Hepatocyte (in vitro differentiated cells): ENCODE measurements at regions not wholly inside any gene's neighbourhood (a gene's known extent, or its start where the extent isn't known, plus 50 kb on each side); places are given as distances from the start of the nearest gene placed in this dataset.

ENCODE experiments used
- DNase-seq: peaks from one replicate; pipeline ENCODE4 v3.0.0-alpha.2; 2016; ENCODE audit warnings: low spot score
- H2AFZ ChIP-seq: fragments of 200-600 bp; sonication (generic); 2 replicates; pipeline ENCODE4 v1.6.0; 2016; ENCODE audit warnings: antibody characterized with exemption, mild to moderate bottlenecking
- H3K27ac ChIP-seq: fragments of 200-600 bp; sonication (generic); 2 replicates; pipeline ENCODE4 v1.5.1; 2016; ENCODE audit warnings: mild to moderate bottlenecking
- H3K27me3 ChIP-seq: fragments of 200-600 bp; sonication (generic); 2 replicates; pipeline ENCODE4 v1.6.1; 2016
- H3K36me3 ChIP-seq: fragments of 200-600 bp; sonication (generic); replicated peaks from 2 replicates; pipeline ENCODE4 v1.5.1; 2016; ENCODE audit warnings: low read depth; ENCODE audit not compliant: insufficient read depth
- H3K4me1 ChIP-seq: fragments of 200-600 bp; sonication (generic); 2 replicates; pipeline ENCODE4 v1.5.1; 2016; ENCODE audit warnings: mild to moderate bottlenecking, moderate library complexity; ENCODE audit not compliant: insufficient read depth
- H3K4me2 ChIP-seq: fragments of 200-600 bp; sonication (generic); 2 replicates; pipeline ENCODE4 v1.6.0; 2016
- H3K4me3 ChIP-seq: fragments of 200-600 bp; sonication (generic); 2 replicates; pipeline ENCODE4 v1.5.1; 2016; ENCODE audit warnings: mild to moderate bottlenecking
- H3K79me2 ChIP-seq: fragments of 200-600 bp; sonication (generic); 2 replicates; pipeline ENCODE4 v1.6.0; 2017; ENCODE audit warnings: mild to moderate bottlenecking
- H3K9me2 ChIP-seq: fragments of 200-600 bp; sonication (generic); replicated peaks from 2 replicates; pipeline ENCODE4 v1.6.0; 2017; ENCODE audit warnings: mild to moderate bottlenecking; ENCODE audit not compliant: insufficient read depth
- H3K9me3 ChIP-seq: fragments of 200-600 bp; sonication (generic); 2 replicates; pipeline ENCODE4 v1.5.1; 2016; ENCODE audit warnings: low read depth, mild to moderate bottlenecking
- H4K20me1 ChIP-seq: fragments of 200-600 bp; sonication (generic); 2 replicates; pipeline ENCODE4 v1.6.0; 2016; ENCODE audit warnings: mild to moderate bottlenecking; ENCODE audit not compliant: insufficient read depth, poor library complexity, severe bottlenecking
- CTCF ChIP-seq: fragments of 200-600 bp; sonication (generic); IDR thresholded peaks from 2 replicates; pipeline ENCODE4 v1.5.1; 2016; ENCODE audit warnings: antibody characterized with exemption, mild to moderate bottlenecking; ENCODE audit not compliant: poor library complexity
- EZH2 ChIP-seq: fragments of 200-600 bp; sonication (generic); IDR thresholded peaks from 2 replicates; pipeline ENCODE4 v1.6.1; 2016; ENCODE audit warnings: antibody characterized with exemption, mild to moderate bottlenecking, borderline replicate concordance
- EZH2phosphoT487 ChIP-seq: fragments of 200-600 bp; sonication (generic); IDR thresholded peaks from one replicate; pipeline ENCODE4 v1.6.1; 2018; ENCODE audit warnings: antibody characterized with exemption, mild to moderate bottlenecking, low read depth, moderate library complexity; ENCODE audit not compliant: unreplicated experiment, severe bottlenecking
- WGBS: methylation state at CpG from one replicate; pipeline ENCODE4 v1.1.6; 2016; ENCODE audit warnings: low lambda C conversion rate; ENCODE audit errors: missing lambda C conversion rate; 5-methylcytosine and 5-hydroxymethylcytosine counted together

GRCh38 chr13:110057052-110057451 is 249.9 kb downstream of the COL4A1 start:
- H3K4me2 ChIP-seq: no peak overlapping the region
- H3K36me3 ChIP-seq: no peaks in the 10 kb centered on the region
- no peak overlapping the region for H3K27ac ChIP-seq
- TF ChIP-seq EZH2: no peak
- TF ChIP-seq EZH2phosphoT487: no peak
- no peak for TF ChIP-seq CTCF
- H3K27me3 ChIP-seq: no peaks in the 10 kb centered on the region
- H3K9me2 ChIP-seq: no peaks in the 10 kb centered on the region
- H4K20me1 ChIP-seq: no peaks in the 10 kb centered on the region
- WGBS: 96% methylated on average over 9 of the region's 9 CpGs
- no peak overlapping the region for H2AFZ ChIP-seq
- no peaks in the 10 kb centered on the region for H3K79me2 ChIP-seq
- DNase-seq: no peak
- no peaks in the 10 kb centered on the region for H3K4me1 ChIP-seq
- no peaks in the 10 kb centered on the region for H3K9me3 ChIP-seq
- no peak overlapping the region for H3K4me3 ChIP-seq

- Histone ChIP-seq H3K9me3 (no peaks in the 10 kb centered on the region), H3K79me2 (no peaks in the 10 kb centered on the region), H3K4me1 (no peaks in the 10 kb centered on the region), H3K9me2 (no peaks in the 10 kb centered on the region), H2AFZ (no peak overlapping the region), H3K4me3 (no peak overlapping the region), H3K4me2 (no peak overlapping the region), H4K20me1 (no peaks in the 10 kb centered on the region), H3K27me3 (no peaks in the 10 kb centered on the region), H3K27ac (no peak overlapping the region), H3K36me3 (no peaks in the 10 kb centered on the region)
- no peak for DNase-seq
- TF ChIP-seq CTCF: no peak
- no peak for TF ChIP-seq EZH2phosphoT487
- no peak for TF ChIP-seq EZH2
- WGBS: 96% methylated on average over 5 of the region's 5 CpGs
Measured at GRCh38 chr13:110056640-110057039, 250.3 kb downstream of the COL4A1 start.

DNA sequence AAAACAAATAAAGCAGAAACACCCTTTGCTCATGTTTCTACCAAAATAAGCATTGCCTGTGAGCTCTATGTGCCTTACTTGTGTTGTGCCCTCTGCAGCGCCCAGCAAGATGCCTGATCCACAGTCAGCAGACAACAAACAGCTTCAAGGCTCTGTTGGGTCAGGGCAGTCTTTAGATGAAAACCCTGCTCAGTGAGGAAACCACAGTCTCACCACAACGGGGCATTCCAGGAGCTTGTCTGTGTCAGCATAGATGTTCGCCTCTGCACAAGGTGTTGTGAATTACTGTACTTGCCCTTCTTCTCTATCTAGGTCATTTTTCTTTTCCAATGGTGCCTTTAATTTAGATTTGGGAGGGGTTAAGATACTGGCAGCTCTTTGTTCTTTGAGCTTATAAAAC is 251.9 kb downstream of the COL4A1 start:
- no peaks in the 10 kb centered on the region for H3K27me3 ChIP-seq
- TF ChIP-seq CTCF: no peak
- no peak for TF ChIP-seq EZH2phosphoT487
- no peak for TF ChIP-seq EZH2
- H3K4me3 ChIP-seq: no peak overlapping the region
- no peaks in the 10 kb centered on the region for H3K4me1 ChIP-seq
- H3K4me2 ChIP-seq: no peak overlapping the region
- no peak for DNase-seq
- no peak overlapping the region for H3K27ac ChIP-seq
- H3K9me2 ChIP-seq: no peaks in the 10 kb centered on the region
- WGBS: 82% methylated on average over 3 of the region's 3 CpGs
- H2AFZ ChIP-seq: no peak overlapping the region
- no peaks in the 10 kb centered on the region for H3K9me3 ChIP-seq
- H3K79me2 ChIP-seq: no peaks in the 10 kb centered on the region
- no peaks in the 10 kb centered on the region for H4K20me1 ChIP-seq
- no peaks in the 10 kb centered on the region for H3K36me3 ChIP-seq

- no peak for DNase-seq
- no peak overlapping the region for H2AFZ ChIP-seq
- H4K20me1 ChIP-seq: no peaks in the 10 kb centered on the region
- no peaks in the 10 kb centered on the region for H3K4me1 ChIP-seq
- H3K27ac ChIP-seq: no peak overlapping the region
- no peak overlapping the region for H3K4me3 ChIP-seq
- no peaks in the 10 kb centered on the region for H3K79me2 ChIP-seq
- H3K36me3 ChIP-seq: no peaks in the 10 kb centered on the region
- no peaks in the 10 kb centered on the region for H3K9me2 ChIP-seq
- H3K27me3 ChIP-seq: no peaks in the 10 kb centered on the region
- TF ChIP-seq EZH2 (no peak), CTCF (no peak), EZH2phosphoT487 (no peak)
- H3K9me3 ChIP-seq: no peaks in the 10 kb centered on the region
- WGBS: 95% methylated on average over 13 of the region's 13 CpGs
- no peak overlapping the region for H3K4me2 ChIP-seq
Measured at GRCh38 chr13:110054041-110054440, 252.9 kb downstream of the COL4A1 start.
